Ramos (cell line): ENCODE measurements at regions not wholly inside any gene's neighbourhood (a gene's known extent, or its start where the extent isn't known, plus 50 kb on each side); places are given as distances from the start of the nearest gene placed in this dataset.

Experiments
- in situ Hi-C: fragments of 300-500 bp; cut with MboI; formaldehyde crosslinking; loops from one replicate; pipeline ENCODE4 v1.14.3; 2022; ENCODE audit warnings: low sequenced_read_pairs; ENCODE audit not compliant: unreplicated experiment

DNA sequence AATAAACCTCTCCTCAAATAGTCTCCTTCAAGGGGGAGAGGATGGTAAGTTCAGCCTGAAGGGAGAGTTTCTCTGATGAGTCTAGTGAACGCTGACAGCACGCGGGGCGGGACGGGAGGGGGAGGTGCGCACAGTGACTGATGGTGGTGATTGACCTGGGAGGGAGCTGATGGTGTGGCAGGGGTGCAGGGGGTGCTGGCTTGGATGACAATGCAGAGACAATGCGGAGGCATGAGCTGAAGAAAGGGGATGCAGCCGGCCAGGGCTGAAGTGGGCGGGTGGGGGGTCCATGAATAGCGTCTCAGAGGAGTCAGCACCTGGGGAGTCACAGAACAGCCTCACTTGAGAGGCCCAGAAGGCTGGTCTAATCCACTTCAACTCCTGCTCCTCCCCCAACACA, 142.5 kb upstream of the PJA1 start:
- in situ Hi-C loops = no loop called here

- in situ Hi-C loops = no loop called here
Observed at GRCh38 chrX:69307029-69307428, 141.8 kb upstream of the PJA1 start.

GRCh38 chrX:69306063-69306404, 140.8 kb upstream of the PJA1 start:
- in situ Hi-C loops = no loop called here

- in situ Hi-C loops = no loop called here
Observed at GRCh38 chrX:69305333-69306062, 140.2 kb upstream of the PJA1 start.

- in situ Hi-C loops = no loop called here
Observed at GRCh38 chrX:69303231-69303630, 138.0 kb upstream of the PJA1 start.

- in situ Hi-C loops = no loop called here
Observed at GRCh38 chrX:69299951-69300714, 134.9 kb upstream of the PJA1 start.

GRCh38 chrX:69299285-69299684, 134.0 kb upstream of the PJA1 start:
- in situ Hi-C loops = no loop called here

DNA sequence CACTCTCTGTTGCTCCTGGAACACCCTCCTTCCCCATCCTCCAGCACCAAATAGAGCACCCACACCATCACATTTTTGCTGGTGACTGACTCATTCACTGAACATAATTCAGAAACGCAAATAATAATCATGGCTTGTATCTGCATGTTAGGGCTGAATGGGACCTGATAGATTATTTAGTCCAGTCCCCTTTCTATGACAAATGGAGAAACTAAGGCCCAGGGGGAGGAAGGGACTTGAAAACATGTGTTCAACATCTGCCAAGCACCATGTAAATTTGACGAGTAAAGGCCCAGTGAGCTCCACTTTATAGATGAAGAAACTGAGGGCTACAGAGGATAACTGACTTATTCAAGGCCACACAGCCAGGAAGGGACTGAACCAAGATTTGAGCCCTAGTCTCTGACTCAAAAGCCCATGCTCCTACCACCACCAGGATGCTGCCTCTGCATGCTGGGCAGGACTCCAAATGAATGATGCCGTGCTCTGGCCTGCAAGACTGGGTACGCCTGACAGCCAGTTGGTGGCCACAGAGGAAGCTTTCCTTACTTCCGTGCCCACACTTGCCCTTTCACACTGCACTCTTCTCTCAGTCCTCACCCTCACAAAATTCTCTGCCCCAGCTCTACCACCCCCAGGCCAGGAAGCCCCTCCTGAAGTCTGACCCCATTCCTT, 133.3 kb upstream of the PJA1 start:
- in situ Hi-C loops = no loop called here

DNA sequence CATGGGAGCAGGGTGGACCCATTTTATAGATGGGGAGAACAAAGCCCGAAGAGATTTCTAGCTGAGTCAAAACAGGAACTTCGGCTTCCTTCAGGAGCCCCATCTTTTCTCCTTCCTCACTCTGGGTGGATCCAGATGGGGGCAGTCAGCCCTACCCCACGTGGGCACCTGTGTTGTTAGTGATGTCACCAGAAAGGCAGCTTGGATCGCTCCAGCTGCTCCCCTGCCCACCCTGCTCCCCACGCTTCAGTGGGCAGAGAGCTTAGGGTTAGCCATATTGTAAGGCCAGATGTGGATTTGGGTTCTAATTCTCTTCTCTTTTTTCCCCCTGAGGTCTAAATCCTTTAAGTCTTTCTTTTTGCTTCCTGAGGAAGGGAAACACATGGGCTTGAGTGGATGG, 132.3 kb upstream of the PJA1 start:
- in situ Hi-C loops = no loop called here

- in situ Hi-C loops = no loop called here
Observed at GRCh38 chrX:69293776-69294601, 128.7 kb upstream of the PJA1 start.

DNA sequence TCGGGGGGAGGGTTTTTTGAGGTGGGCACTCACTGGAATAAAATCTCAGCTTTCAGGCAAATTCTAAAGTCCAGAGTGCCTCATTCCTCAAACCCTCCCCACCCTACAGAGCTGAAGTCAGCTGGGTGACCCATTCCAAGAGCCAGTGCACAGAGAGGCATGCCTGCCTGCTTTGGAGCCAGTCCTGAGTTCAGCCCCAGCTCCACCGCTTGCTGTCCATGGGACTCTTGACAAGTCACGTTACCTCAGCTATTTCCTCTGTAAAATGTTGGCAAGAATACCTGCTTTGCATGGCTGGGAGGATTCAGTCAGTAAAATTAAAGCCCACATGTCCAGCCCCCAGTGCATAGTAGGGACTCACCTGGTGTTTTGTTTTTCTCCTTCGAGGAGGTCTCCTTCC, 125.9 kb upstream of the PJA1 start:
- in situ Hi-C loops = no loop called here

DNA sequence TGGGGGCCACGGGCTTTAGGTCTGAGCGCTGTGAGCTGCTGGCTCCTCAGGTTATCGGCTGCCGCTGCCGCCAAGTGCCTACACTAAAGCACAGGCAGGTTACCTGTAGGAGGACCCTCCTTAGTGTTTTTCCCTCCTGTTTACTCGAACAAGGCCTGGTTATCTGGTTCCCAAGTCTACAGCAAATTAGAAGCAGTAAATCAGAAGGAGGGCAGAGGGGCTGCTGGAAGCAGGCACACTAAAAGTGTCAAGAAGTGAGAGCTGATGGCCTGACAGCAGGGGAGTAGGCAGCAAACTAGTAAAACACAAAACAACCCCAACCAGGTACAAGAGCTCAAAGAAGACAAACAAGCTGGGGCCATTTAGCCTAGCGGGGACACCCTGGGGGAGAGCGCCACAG, 125.0 kb upstream of the PJA1 start:
- in situ Hi-C loops = no loop called here

DNA sequence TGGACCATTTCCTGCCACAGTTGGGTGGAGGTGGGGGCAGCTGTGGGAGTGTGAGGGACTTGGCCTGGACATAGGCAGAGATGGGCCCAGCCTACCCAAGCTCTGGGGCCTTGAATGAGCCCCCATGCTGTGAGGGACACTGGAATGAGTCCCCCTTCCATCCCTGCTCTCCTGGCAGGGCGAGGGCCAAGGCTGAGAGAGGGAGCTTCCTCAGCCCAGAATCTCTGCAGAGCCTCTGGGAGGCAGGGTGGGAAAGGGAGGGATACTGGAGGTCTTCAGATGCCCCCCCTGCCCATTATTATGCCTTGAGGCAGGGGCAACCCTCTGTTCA, 124.5 kb upstream of the PJA1 start:
- in situ Hi-C loops = loop anchor here (10.0 kb wide), 1 partner anchor 465 kb away; the partner anchor contains the start of gene EFNB1

DNA sequence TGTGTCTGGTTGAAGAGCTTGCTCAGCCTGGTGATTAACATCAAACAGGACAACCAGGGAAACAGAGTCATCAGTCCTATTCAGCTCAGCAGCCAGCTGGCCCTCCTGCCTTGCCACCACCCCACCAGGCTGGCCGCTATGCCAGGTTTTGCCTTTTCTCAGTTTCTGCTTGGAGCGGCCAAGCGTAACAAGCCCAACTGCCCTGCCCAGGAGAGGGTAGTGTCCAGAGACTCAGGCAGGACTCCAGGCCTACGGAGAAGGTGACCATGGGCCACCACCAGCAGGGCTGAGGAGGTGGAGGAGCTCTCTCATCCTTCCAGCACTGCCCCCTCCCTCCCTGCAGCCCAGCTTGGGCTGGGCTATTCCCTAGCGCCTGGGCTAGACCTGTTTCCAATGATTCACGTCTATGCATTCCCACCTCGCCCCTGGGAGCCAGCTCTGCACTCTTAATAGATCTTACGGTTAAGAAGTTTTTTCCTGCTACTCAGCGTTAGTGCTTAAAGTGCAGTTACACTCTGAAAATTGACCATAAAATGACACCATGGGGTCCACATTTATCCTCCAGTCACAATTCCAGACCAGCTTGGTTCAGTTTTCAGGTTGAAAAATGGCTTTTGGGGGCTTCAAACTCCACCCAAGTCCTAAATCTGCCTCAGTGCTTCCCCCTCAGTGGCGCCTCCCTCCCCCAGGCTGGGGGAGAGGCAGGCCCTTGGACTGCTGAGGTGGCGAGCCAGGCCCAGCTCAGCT, 124.0 kb upstream of the PJA1 start:
- in situ Hi-C loops = loop anchor here (10.0 kb wide), 1 partner anchor 464 kb away; the partner anchor contains the start of gene EFNB1

- in situ Hi-C loops = loop anchor here (10.0 kb wide), 1 partner anchor 462 kb away; the partner anchor contains the start of gene EFNB1
Observed at GRCh38 chrX:69287095-69287494, 121.8 kb upstream of the PJA1 start.

DNA sequence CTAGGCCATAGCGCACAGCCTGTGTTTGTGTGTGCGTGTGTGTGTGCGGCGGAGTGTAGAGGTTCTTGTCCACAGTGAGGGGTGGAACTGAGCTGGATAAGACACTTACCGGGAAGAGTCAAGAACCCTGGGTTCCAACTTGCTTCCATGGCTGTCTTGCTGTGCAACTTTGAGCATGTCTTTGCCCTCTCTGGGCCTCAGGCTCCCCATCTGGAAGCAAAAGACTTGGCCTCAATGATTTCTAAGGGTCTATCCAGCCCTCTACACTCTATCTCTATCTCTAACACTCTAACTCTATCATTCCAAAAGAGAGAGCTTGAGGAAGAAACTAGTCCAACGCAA, 121.3 kb upstream of the PJA1 start:
- in situ Hi-C loops = loop anchor here (10.0 kb wide), 1 partner anchor 462 kb away; the partner anchor contains the start of gene EFNB1

DNA sequence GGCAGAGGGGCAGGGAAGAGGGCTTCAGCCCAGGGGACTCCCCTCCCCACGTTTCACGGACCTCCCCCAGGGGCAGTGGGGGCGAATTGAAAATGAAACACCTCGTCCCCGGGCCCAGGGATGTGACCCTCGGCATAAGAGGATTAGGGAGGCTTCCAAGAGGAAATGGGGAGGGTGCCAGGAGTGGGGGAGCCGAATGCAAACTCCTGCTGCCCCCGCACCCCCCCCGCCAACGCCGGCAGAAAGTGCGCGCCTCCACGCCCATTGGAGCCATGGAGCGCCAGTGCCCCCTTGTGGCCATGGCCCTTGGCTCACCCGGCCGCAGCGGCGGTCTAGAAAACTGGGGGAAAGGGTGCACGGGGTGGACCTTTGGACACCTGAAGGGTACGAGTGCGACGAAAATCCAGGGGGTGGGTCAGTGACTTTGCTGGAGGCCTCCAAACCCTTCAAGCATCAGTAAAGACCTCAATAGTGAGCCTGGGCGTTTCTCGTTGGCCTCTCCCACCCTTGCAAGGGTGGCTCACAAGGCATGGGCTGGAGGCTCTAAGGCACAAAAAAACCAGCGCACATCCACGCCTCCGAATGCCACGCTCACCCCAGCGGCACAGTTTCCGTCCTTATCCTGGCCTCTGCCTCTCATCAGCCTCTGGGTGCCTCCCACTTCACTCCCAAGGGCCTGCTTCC, 120.8 kb upstream of the PJA1 start:
- in situ Hi-C loops = loop anchor here (10.0 kb wide), 1 partner anchor 461 kb away; the partner anchor contains the start of gene EFNB1

DNA sequence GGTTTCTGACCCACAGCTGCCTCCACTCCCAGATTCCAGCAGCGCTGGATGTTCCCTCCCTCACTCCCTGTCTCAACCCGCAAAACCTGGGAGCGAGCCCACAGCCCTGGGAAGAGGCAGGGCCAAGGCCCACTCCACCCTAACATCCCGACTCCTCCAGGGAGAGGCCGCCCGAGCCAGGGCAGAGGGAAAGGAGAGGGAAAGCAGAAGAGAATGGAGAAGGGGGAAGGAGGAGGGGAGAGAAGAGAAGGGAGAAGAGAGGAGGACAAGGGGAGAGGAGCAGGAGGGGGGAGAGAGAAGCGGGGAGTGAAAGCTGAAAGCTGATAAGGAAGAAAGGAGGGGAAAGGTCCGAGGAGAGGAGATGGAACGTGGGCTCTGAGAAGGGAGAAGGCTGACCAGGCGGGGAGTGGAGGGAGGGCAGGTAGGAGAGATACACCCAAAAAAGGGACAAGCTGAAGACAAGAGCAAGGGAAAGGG, 120.2 kb upstream of the PJA1 start:
- in situ Hi-C loops = loop anchor here (10.0 kb wide), 1 partner anchor 461 kb away; the partner anchor contains the start of gene EFNB1

DNA sequence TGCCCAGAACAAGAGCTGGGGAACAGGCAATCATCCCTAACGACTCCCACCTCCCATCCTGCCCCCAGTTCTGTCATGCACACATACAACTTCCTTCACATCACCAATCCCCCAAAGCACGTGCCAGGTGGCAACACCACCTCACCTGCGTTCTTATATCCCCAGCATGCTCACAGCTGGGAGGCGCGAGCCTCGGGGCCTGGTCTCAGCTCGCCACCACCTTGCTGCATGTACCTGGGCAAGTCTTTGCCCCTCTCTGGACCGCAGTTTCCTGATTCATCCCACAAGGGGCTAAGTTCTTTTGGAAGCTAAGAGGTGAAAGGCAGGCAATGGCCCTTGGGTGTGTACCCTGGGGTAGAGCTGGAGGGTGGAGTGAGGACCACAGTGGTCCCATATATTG, 119.2 kb upstream of the PJA1 start:
- in situ Hi-C loops = loop anchor here (10.0 kb wide), 1 partner anchor 460 kb away; the partner anchor contains the start of gene EFNB1
